ENCODE measurements at regions not wholly inside any gene's neighbourhood (a gene's known extent, or its start where the extent isn't known, plus 50 kb on each side); places are given as distances from the start of the nearest gene placed in this dataset.

- ChIA-PET POLR2A (no interaction called here), CTCF (no interaction called here)
- no peaks in the 10 kb centered on the region for H3K4me1 ChIP-seq (ENCODE audit: control extremely low read depth in 1 of 4, control insufficient read depth in 4 of 4, insufficient read depth in 4 of 4, low read length in 3 of 4)
- DNase-seq, result no peak
- no peaks in the 10 kb centered on the region for H3K36me3 ChIP-seq (ENCODE audit: control insufficient read depth in 4 of 4, insufficient read depth in 4 of 4, low read length in 3 of 4)
- WGBS (ENCODE audit: insufficient coverage), result no CpG with 5 or more reads among the region's 1 CpG
- no peaks in the 10 kb centered on the region for H3K27me3 ChIP-seq (replicated peaks in 2 of 5; ENCODE audit: control insufficient read depth in 4 of 5, insufficient read depth in 5 of 5, low read length in 4 of 5)
- H3K9me3 ChIP-seq (ENCODE audit: control extremely low read depth in 1 of 5, control insufficient read depth in 4 of 5, insufficient read depth in 2 of 5, low read depth in 1 of 5, low read length in 4 of 5), result peaks cover 0 to 36% (median 3%) of the 10 kb centered on the region in 5 experiments
- H3K4me3 ChIP-seq (ENCODE audit: control insufficient read depth in 1 of 7, extremely low read depth in 1 of 7, insufficient read depth in 4 of 7, low read depth in 2 of 7, low read length in 6 of 7), result no peak overlapping the region
- no peak overlapping the region for H3K27ac ChIP-seq (ENCODE audit: insufficient read depth in 1 of 2, low read depth in 1 of 2, low read length in 2 of 2, poor library complexity in 1 of 2, severe bottlenecking in 2 of 2)
These were observed 1495.1 kb downstream of the TSPY10 start for GRCh38 chrY:11022734-11023133.

- Histone ChIP-seq H3K27ac (ENCODE audit: insufficient read depth in 1 of 2, low read depth in 1 of 2, low read length in 2 of 2, poor library complexity in 1 of 2, severe bottlenecking in 2 of 2) (no peak overlapping the region), H3K4me3 (ENCODE audit: control insufficient read depth in 1 of 7, extremely low read depth in 1 of 7, insufficient read depth in 4 of 7, low read depth in 2 of 7, low read length in 6 of 7) (no peak overlapping the region), H3K36me3 (ENCODE audit: control insufficient read depth in 4 of 4, insufficient read depth in 4 of 4, low read length in 3 of 4) (no peaks in the 10 kb centered on the region), H3K4me1 (ENCODE audit: control extremely low read depth in 1 of 4, control insufficient read depth in 4 of 4, insufficient read depth in 4 of 4, low read length in 3 of 4) (no peaks in the 10 kb centered on the region), H3K27me3 (replicated peaks in 2 of 5; ENCODE audit: control insufficient read depth in 4 of 5, insufficient read depth in 5 of 5, low read length in 4 of 5) (no peaks in the 10 kb centered on the region), H3K9me3 (ENCODE audit: control extremely low read depth in 1 of 5, control insufficient read depth in 4 of 5, insufficient read depth in 2 of 5, low read depth in 1 of 5, low read length in 4 of 5) (peaks cover 0 to 7% (median 0%) of the 10 kb centered on the region in 5 experiments)
- ChIA-PET POLR2A (no interaction called here), CTCF (no interaction called here)
- no peak for DNase-seq
- no CpG with 5 or more reads among the region's 7 CpGs for WGBS (ENCODE audit: insufficient coverage)
These were observed 1516.7 kb downstream of the TSPY10 start for GRCh38 chrY:11044234-11044883.

GRCh38 chrY:11063486-11063885 is 1535.8 kb downstream of the TSPY10 start:
- H3K36me3 ChIP-seq (ENCODE audit: control insufficient read depth in 4 of 4, insufficient read depth in 4 of 4, low read length in 3 of 4), result no peaks in the 10 kb centered on the region
- H3K27me3 ChIP-seq (replicated peaks in 2 of 5; ENCODE audit: control insufficient read depth in 4 of 5, insufficient read depth in 5 of 5, low read length in 4 of 5), result no peaks in the 10 kb centered on the region
- ChIA-PET CTCF (no interaction called here), POLR2A (no interaction called here)
- no peak overlapping the region for H3K27ac ChIP-seq (ENCODE audit: insufficient read depth in 1 of 2, low read depth in 1 of 2, low read length in 2 of 2, poor library complexity in 1 of 2, severe bottlenecking in 2 of 2)
- H3K4me1 ChIP-seq (ENCODE audit: control extremely low read depth in 1 of 4, control insufficient read depth in 4 of 4, insufficient read depth in 4 of 4, low read length in 3 of 4), result no peaks in the 10 kb centered on the region
- DNase-seq, result no peak
- no peak overlapping the region for H3K4me3 ChIP-seq (ENCODE audit: control insufficient read depth in 1 of 7, extremely low read depth in 1 of 7, insufficient read depth in 4 of 7, low read depth in 2 of 7, low read length in 6 of 7)
- no CpG with 5 or more reads among the region's 9 CpGs for WGBS (ENCODE audit: insufficient coverage)
- no peaks in the 10 kb centered on the region for H3K9me3 ChIP-seq (ENCODE audit: control extremely low read depth in 1 of 5, control insufficient read depth in 4 of 5, insufficient read depth in 2 of 5, low read depth in 1 of 5, low read length in 4 of 5)

GRCh38 chrY:11063960-11064359 is 1536.3 kb downstream of the TSPY10 start:
- POLR2A ChIA-PET, result no interaction called here

GRCh38 chrY:11064376-11064775 is 1536.7 kb downstream of the TSPY10 start:
- ChIA-PET POLR2A (no interaction called here), CTCF (no interaction called here)
- DNase-seq, result no peak
- Histone ChIP-seq H3K9me3 (ENCODE audit: control extremely low read depth in 1 of 5, control insufficient read depth in 4 of 5, insufficient read depth in 2 of 5, low read depth in 1 of 5, low read length in 4 of 5) (no peaks in the 10 kb centered on the region), H3K4me3 (ENCODE audit: control insufficient read depth in 1 of 7, extremely low read depth in 1 of 7, insufficient read depth in 4 of 7, low read depth in 2 of 7, low read length in 6 of 7) (no peak overlapping the region), H3K4me1 (ENCODE audit: control extremely low read depth in 1 of 4, control insufficient read depth in 4 of 4, insufficient read depth in 4 of 4, low read length in 3 of 4) (no peaks in the 10 kb centered on the region), H3K27ac (ENCODE audit: insufficient read depth in 1 of 2, low read depth in 1 of 2, low read length in 2 of 2, poor library complexity in 1 of 2, severe bottlenecking in 2 of 2) (no peak overlapping the region), H3K27me3 (replicated peaks in 2 of 5; ENCODE audit: control insufficient read depth in 4 of 5, insufficient read depth in 5 of 5, low read length in 4 of 5) (no peaks in the 10 kb centered on the region), H3K36me3 (ENCODE audit: control insufficient read depth in 4 of 4, insufficient read depth in 4 of 4, low read length in 3 of 4) (no peaks in the 10 kb centered on the region)
- no CpG with 5 or more reads among the region's 1 CpG for WGBS (ENCODE audit: insufficient coverage)

More at GRCh38 chrY:11063960-11064359, 1536.3 kb downstream of the TSPY10 start:
- H3K4me1 ChIP-seq (ENCODE audit: control extremely low read depth in 1 of 4, control insufficient read depth in 4 of 4, insufficient read depth in 4 of 4, low read length in 3 of 4), result no peaks in the 10 kb centered on the region
- no CpG with 5 or more reads among the region's 2 CpGs for WGBS (ENCODE audit: insufficient coverage)
- no peak overlapping the region for H3K27ac ChIP-seq (ENCODE audit: insufficient read depth in 1 of 2, low read depth in 1 of 2, low read length in 2 of 2, poor library complexity in 1 of 2, severe bottlenecking in 2 of 2)
- no peaks in the 10 kb centered on the region for H3K9me3 ChIP-seq (ENCODE audit: control extremely low read depth in 1 of 5, control insufficient read depth in 4 of 5, insufficient read depth in 2 of 5, low read depth in 1 of 5, low read length in 4 of 5)
- no peaks in the 10 kb centered on the region for H3K36me3 ChIP-seq (ENCODE audit: control insufficient read depth in 4 of 4, insufficient read depth in 4 of 4, low read length in 3 of 4)
- no peak overlapping the region for H3K4me3 ChIP-seq (ENCODE audit: control insufficient read depth in 1 of 7, extremely low read depth in 1 of 7, insufficient read depth in 4 of 7, low read depth in 2 of 7, low read length in 6 of 7)
- DNase-seq, result no peak
- CTCF ChIA-PET, result no interaction called here
- H3K27me3 ChIP-seq (replicated peaks in 2 of 5; ENCODE audit: control insufficient read depth in 4 of 5, insufficient read depth in 5 of 5, low read length in 4 of 5), result no peaks in the 10 kb centered on the region

- H3K4me1 ChIP-seq (ENCODE audit: control extremely low read depth in 1 of 4, control insufficient read depth in 4 of 4, insufficient read depth in 4 of 4, low read length in 3 of 4), result no peaks in the 10 kb centered on the region
- no peak for DNase-seq
- H3K4me3 ChIP-seq (ENCODE audit: control insufficient read depth in 1 of 7, extremely low read depth in 1 of 7, insufficient read depth in 4 of 7, low read depth in 2 of 7, low read length in 6 of 7), result no peak overlapping the region
- H3K27ac ChIP-seq (ENCODE audit: insufficient read depth in 1 of 2, low read depth in 1 of 2, low read length in 2 of 2, poor library complexity in 1 of 2, severe bottlenecking in 2 of 2), result no peak overlapping the region
- ChIA-PET CTCF (no interaction called here), POLR2A (no interaction called here)
- no peaks in the 10 kb centered on the region for H3K36me3 ChIP-seq (ENCODE audit: control insufficient read depth in 4 of 4, insufficient read depth in 4 of 4, low read length in 3 of 4)
- no peaks in the 10 kb centered on the region for H3K9me3 ChIP-seq (ENCODE audit: control extremely low read depth in 1 of 5, control insufficient read depth in 4 of 5, insufficient read depth in 2 of 5, low read depth in 1 of 5, low read length in 4 of 5)
- H3K27me3 ChIP-seq (replicated peaks in 2 of 5; ENCODE audit: control insufficient read depth in 4 of 5, insufficient read depth in 5 of 5, low read length in 4 of 5), result no peaks in the 10 kb centered on the region
- WGBS (ENCODE audit: insufficient coverage), result no CpG with 5 or more reads among the region's 6 CpGs
These were observed 1541.6 kb downstream of the TSPY10 start for GRCh38 chrY:11069271-11069670.

GRCh38 chrY:11070250-11071113 is 1542.8 kb downstream of the TSPY10 start:
- no peak overlapping the region for H3K4me3 ChIP-seq (ENCODE audit: control insufficient read depth in 1 of 7, extremely low read depth in 1 of 7, insufficient read depth in 4 of 7, low read depth in 2 of 7, low read length in 6 of 7)
- H3K27ac ChIP-seq (ENCODE audit: insufficient read depth in 1 of 2, low read depth in 1 of 2, low read length in 2 of 2, poor library complexity in 1 of 2, severe bottlenecking in 2 of 2), result no peak overlapping the region
- DNase-seq, result no peak
- ChIA-PET POLR2A (no interaction called here), CTCF (no interaction called here)
- no peaks in the 10 kb centered on the region for H3K9me3 ChIP-seq (ENCODE audit: control extremely low read depth in 1 of 5, control insufficient read depth in 4 of 5, insufficient read depth in 2 of 5, low read depth in 1 of 5, low read length in 4 of 5)
- no peaks in the 10 kb centered on the region for H3K27me3 ChIP-seq (replicated peaks in 2 of 5; ENCODE audit: control insufficient read depth in 4 of 5, insufficient read depth in 5 of 5, low read length in 4 of 5)
- no peaks in the 10 kb centered on the region for H3K4me1 ChIP-seq (ENCODE audit: control extremely low read depth in 1 of 4, control insufficient read depth in 4 of 4, insufficient read depth in 4 of 4, low read length in 3 of 4)
- no peaks in the 10 kb centered on the region for H3K36me3 ChIP-seq (ENCODE audit: control insufficient read depth in 4 of 4, insufficient read depth in 4 of 4, low read length in 3 of 4)
- no CpG with 5 or more reads among the region's 17 CpGs for WGBS (ENCODE audit: insufficient coverage)

Data from common myeloid progenitor, CD34-positive (primary cell).